Ovary (tissue), 7 donors: ENCODE measurements at regions not wholly inside any gene's neighbourhood (a gene's known extent, or its start where the extent isn't known, plus 50 kb on each side); places are given as distances from the start of the nearest gene placed in this dataset.

Experiments
- DNase-seq, 5 donors: peaks; one replicate each; pipeline ENCODE4 v3.0.0-alpha.2; 2019 to 2020
- H3K27ac ChIP-seq, 2 donors: fragments of 200-600 bp; one replicate each; pipeline versions ENCODE4 v1.5.1 to v1.8.0; 2019 to 2022
- H3K27me3 ChIP-seq: fragments of 200-600 bp; one replicate; pipeline ENCODE4 v1.8.0; 2022
- H3K36me3 ChIP-seq: fragments of 200-600 bp; sonication (generic); one replicate; pipeline ENCODE4 v1.5.1; 2019
- H3K4me1 ChIP-seq: one replicate; pipeline ENCODE4 v1.8.1; 2013; ENCODE audit warnings: mild to moderate bottlenecking, moderate library complexity; ENCODE audit not compliant: insufficient read depth
- H3K4me3 ChIP-seq: fragments of 200-600 bp; sonication (generic); one replicate; pipeline ENCODE4 v1.5.1; 2017
- H3K9me3 ChIP-seq, 2 donors: fragments of 200-600 bp in 1 of 2; sonication (generic) in 1 of 2; one replicate each; pipeline versions ENCODE4 v1.5.1 to v1.8.1; 2013 to 2019; ENCODE audit warnings: mild to moderate bottlenecking in 1 of 2, moderate library complexity in 1 of 2
- EP300 ChIP-seq: sonication (generic); formaldehyde crosslinking; IDR thresholded peaks from one replicate; pipeline ENCODE4 v1.6.1; 2017; ENCODE audit warnings: antibody characterized with exemption
- POLR2A ChIP-seq: fragments of 450-650 bp; IDR thresholded peaks from one replicate; pipeline ENCODE4 v1.6.1; 2017; ENCODE audit warnings: antibody characterized with exemption, mild to moderate bottlenecking, moderate library complexity
- WGBS, 3 donors: extraction: QIAGEN DNeasy Blood & Tissue Kit in 1 of 3; methylation state at CpG; one replicate each; pipeline versions ENCODE4 v1.1.5 to v1.1.7; 2013 to 2017; 5-methylcytosine and 5-hydroxymethylcytosine counted together
- intact Hi-C, 4 donors: fragments of 100-400 bp; cut with DNase I; formaldehyde crosslinking; loops; one replicate each; pipeline versions ENCODE4 v1.11.0 to v1.15.1; 2022 to 2023
- TF ChIP-seq, protein P1 (sequence below), 3 donors: fragments of 450-650 bp in 2 of 3; fragments of 200-600 bp in 1 of 3; IDR thresholded peaks; one replicate each; pipeline versions ENCODE4 v1.5.1 to v1.8.0; 2016 to 2022; ENCODE audit warnings: antibody characterized with exemption in 3 of 3, mild to moderate bottlenecking in 1 of 3
- donor health status: DM: no; HTN: no; CAD: no; lungs with moderate emphysema.
- donor health status: DM: no; HTN: no; CAD: no.
- donor health status: Bipolar disorder and iron deficiency.
- donor health status: DM: no; HTN: no; CAD: no.
- donor health status: DM: yes; HTN: yes; CAD: no.

DNA sequence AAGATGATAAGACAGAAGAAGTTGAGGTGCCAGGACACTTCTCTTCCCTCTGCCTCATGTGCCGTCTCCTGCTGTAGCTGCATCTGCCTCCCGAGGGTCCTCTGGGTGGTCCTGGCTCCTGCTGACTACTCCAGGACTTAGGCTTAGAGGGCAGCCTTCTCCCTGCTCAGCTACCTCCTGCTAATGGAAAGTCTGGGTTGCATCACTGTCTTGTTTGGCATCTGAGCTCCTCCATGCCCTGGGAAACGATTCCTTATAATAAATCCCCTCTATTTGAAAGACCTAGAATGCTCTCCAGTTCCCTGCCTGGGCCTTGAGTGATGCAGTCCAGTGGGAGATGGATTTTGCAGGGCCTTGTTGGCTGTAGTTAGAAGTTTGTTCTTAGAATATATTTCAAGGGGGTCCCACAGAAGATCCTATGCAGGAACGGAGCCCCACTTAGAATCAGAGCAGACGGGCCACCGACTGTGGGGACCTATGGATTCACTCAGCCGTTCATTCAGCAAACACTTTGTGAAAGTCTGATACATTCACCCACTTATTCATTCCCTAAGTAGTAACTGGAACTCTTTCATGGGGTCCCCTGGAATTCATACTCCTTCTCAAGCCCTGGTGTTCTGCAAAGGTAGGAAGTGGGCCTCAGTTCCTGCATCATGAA lies 269.8 kb upstream of the HDAC4 start:
- 78 to 82% (median 79%) methylated on average over 7 of the region's 7 CpGs for WGBS, 3 donors
- H3K9me3 ChIP-seq: no peaks in the 10 kb centered on the region
- H3K36me3 ChIP-seq: no peaks in the 10 kb centered on the region
- DNase-seq: no peak
- no peak overlapping the region for H3K4me3 ChIP-seq
- intact Hi-C loops: no loop called here
- no peak overlapping the region for H3K27ac ChIP-seq
- H3K4me1 ChIP-seq: no peaks in the 10 kb centered on the region
- no peaks in the 10 kb centered on the region for H3K27me3 ChIP-seq
- no peak for TF ChIP-seq EP300
- TF ChIP-seq POLR2A: no peak
- TF ChIP-seq, protein P1, sequence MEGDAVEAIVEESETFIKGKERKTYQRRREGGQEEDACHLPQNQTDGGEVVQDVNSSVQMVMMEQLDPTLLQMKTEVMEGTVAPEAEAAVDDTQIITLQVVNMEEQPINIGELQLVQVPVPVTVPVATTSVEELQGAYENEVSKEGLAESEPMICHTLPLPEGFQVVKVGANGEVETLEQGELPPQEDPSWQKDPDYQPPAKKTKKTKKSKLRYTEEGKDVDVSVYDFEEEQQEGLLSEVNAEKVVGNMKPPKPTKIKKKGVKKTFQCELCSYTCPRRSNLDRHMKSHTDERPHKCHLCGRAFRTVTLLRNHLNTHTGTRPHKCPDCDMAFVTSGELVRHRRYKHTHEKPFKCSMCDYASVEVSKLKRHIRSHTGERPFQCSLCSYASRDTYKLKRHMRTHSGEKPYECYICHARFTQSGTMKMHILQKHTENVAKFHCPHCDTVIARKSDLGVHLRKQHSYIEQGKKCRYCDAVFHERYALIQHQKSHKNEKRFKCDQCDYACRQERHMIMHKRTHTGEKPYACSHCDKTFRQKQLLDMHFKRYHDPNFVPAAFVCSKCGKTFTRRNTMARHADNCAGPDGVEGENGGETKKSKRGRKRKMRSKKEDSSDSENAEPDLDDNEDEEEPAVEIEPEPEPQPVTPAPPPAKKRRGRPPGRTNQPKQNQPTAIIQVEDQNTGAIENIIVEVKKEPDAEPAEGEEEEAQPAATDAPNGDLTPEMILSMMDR (IDR thresholded peaks at IDR 0.05): no peak

DNA sequence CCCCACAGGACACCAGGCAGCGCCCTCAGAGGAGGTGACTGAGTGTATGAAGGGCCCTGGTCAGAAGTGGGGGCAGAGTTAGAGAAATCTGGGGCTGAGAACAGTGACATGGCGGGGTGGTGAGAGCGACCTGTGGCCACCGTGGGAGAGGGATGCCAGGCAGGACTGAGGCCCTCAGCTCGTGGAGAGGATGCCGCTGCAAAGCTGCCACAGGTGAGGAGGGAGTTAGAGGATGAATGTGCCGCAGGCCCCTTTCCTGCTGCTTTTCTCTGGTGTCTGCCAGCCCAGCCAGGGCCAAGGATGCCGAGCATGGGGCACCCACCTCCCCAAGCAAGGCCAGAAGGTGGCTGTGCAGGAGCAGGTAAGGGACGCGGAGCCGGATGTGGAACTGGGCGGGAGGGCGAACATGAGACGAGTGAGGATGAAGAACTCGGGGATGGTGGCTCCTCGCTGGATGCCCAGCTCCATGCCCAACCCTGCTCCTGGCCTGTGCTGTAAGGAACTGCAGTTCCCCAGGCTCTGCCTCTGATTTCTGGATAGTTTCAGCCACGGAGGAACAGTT lies 269.2 kb upstream of the HDAC4 start:
- Histone ChIP-seq H3K27me3 (no peaks in the 10 kb centered on the region), H3K36me3 (no peaks in the 10 kb centered on the region), H3K4me1 (no peaks in the 10 kb centered on the region), H3K9me3 (no peaks in the 10 kb centered on the region), H3K27ac (no peak overlapping the region), H3K4me3 (no peak overlapping the region)
- DNase-seq: no peak
- TF ChIP-seq POLR2A (no peak), EP300 (no peak)
- TF ChIP-seq, protein P1 (IDR thresholded peaks at IDR 0.05): no peak
- intact Hi-C loops: no loop called here
- 87 to 89% (median 88%) methylated on average over 17 of the region's 17 CpGs for WGBS, 3 donors

DNA sequence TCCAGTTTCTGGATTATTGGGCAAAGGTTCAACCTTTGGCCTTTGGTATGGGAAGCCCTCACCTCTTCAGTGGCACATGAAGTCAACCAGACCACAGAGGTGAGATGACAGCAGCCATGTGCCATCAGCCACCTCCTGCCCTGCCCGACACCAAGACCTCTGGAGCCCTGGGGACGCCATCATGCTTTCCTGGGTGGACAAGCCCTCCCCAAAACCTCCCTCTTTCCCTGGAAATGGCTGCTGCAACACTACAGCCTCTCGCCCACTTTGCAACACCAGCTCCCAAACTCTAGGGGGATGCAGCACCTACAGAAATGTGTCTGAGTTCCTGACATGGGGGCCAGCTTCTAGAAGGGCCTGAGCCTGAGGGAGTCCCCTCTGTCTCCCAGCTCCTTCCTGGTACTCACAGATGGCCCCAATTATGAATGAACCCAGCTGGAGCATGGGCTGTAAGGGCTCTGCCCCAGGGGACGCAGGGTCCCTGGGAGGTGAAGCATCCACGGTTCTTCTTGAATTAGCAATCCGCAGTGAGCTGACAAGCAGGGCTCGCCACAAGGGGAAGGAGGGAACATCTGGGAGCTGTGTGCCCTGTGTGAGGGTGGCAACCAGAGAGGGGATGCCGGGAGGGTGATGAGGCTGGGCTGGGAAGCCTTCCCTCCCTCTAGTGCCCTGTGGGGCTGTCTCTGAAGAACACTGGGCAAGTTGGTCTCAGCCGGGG lies 268.5 kb upstream of the HDAC4 start:
- H3K4me1 ChIP-seq: no peaks in the 10 kb centered on the region
- H3K27ac ChIP-seq: no peak overlapping the region
- TF ChIP-seq EP300: no peak
- TF ChIP-seq POLR2A: no peak
- TF ChIP-seq, protein P1 (IDR thresholded peaks at IDR 0.05): no peak
- no peak overlapping the region for H3K4me3 ChIP-seq
- H3K9me3 ChIP-seq: no peaks in the 10 kb centered on the region
- H3K36me3 ChIP-seq: no peaks in the 10 kb centered on the region
- no peak for DNase-seq
- whole genome bisulfite sequencing, 3 donors: 79 to 89% (median 81%) methylated on average over 9 of the region's 9 CpGs
- intact Hi-C loops: no loop called here
- no peaks in the 10 kb centered on the region for H3K27me3 ChIP-seq

DNA sequence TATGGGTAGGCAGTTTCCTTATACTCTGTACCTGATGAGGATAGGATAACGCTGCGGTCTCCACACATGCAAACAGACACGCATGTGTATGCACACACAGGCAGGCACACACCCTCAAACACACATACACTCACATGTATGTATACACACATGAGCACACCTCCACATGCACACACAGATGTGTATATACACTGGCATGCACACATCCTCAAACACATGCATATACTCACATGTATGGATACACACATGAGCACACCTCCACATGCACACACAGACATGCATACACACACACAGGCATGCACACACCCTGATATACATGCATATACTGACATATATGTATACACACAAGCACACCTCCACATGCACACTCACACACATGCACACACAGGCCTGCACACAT lies 267.8 kb upstream of the HDAC4 start:
- DNase-seq: no peak
- H3K36me3 ChIP-seq: no peaks in the 10 kb centered on the region
- intact Hi-C loops: no loop called here
- WGBS, 3 donors: 88 to 100% (median 97%) methylated on average over 3 of the region's 3 CpGs
- TF ChIP-seq, protein P1 (IDR thresholded peaks at IDR 0.05): no peak
- TF ChIP-seq EP300: no peak
- no peak for TF ChIP-seq POLR2A
- H3K9me3 ChIP-seq: no peaks in the 10 kb centered on the region
- no peak overlapping the region for H3K27ac ChIP-seq
- no peak overlapping the region for H3K4me3 ChIP-seq
- no peaks in the 10 kb centered on the region for H3K4me1 ChIP-seq
- no peaks in the 10 kb centered on the region for H3K27me3 ChIP-seq
